Karpas-422 (cell line): ENCODE measurements at regions not wholly inside any gene's neighbourhood (a gene's known extent, or its start where the extent isn't known, plus 50 kb on each side); places are given as distances from the start of the nearest gene placed in this dataset.

Experiments used
- DNase-seq: peaks from one replicate; pipeline ENCODE4 v3.0.0-alpha.2; 2015
- H2AFZ ChIP-seq: fragments of 200-600 bp; sonication (generic); 2 replicates; pipeline ENCODE4 v1.6.1; 2014; ENCODE audit warnings: antibody characterized with exemption, low read length, mixed read lengths
- H3K27ac ChIP-seq: fragments of 200-600 bp; sonication (generic); 2 replicates; pipeline ENCODE4 v1.5.1; 2014; ENCODE audit warnings: mild to moderate bottlenecking, low read length, moderate library complexity
- H3K27me3 ChIP-seq: fragments of 200-600 bp; sonication (generic); 2 replicates; pipeline ENCODE4 v1.6.1; 2014; ENCODE audit warnings: low read length, mixed read lengths
- H3K36me3 ChIP-seq: fragments of 200-600 bp; sonication (generic); 2 replicates; pipeline ENCODE4 v1.6.1; 2014; ENCODE audit warnings: low read length, mixed read lengths; ENCODE audit not compliant: insufficient read depth
- H3K4me1 ChIP-seq: fragments of 200-600 bp; sonication (generic); 2 replicates; pipeline ENCODE4 v1.6.1; 2014; ENCODE audit warnings: mild to moderate bottlenecking, low read length, mixed read lengths
- H3K4me2 ChIP-seq: fragments of 200-600 bp; sonication (generic); 2 replicates; pipeline ENCODE4 v1.6.1; 2014; ENCODE audit warnings: low read length, low read depth, mild to moderate bottlenecking; ENCODE audit not compliant: poor library complexity, severe bottlenecking
- H3K4me3 ChIP-seq: fragments of 200-600 bp; sonication (generic); 2 replicates; pipeline ENCODE4 v1.5.1; 2014; ENCODE audit warnings: mild to moderate bottlenecking, antibody characterized with exemption, low read length, mixed read lengths
- H3K79me2 ChIP-seq: fragments of 200-600 bp; sonication (generic); 2 replicates; pipeline ENCODE4 v1.6.1; 2014; ENCODE audit warnings: mild to moderate bottlenecking, low read length, mixed read lengths
- H3K9ac ChIP-seq: fragments of 200-600 bp; sonication (generic); 2 replicates; pipeline ENCODE4 v1.6.0; 2014; ENCODE audit warnings: low read length
- H3K9me2 ChIP-seq: fragments of 200-600 bp; sonication (generic), shearing (Covaris generic); replicated peaks from 2 replicates; pipeline ENCODE4 v1.6.0; 2014; ENCODE audit warnings: mild to moderate bottlenecking, low read length, moderate library complexity; ENCODE audit not compliant: insufficient read depth
- H3K9me3 ChIP-seq: fragments of 300-700, 200-600 bp; sonication (generic); 2 replicates; pipeline ENCODE4 v1.6.1; 2014; ENCODE audit warnings: low read length, mixed read lengths
- H4K20me1 ChIP-seq: fragments of 200-600 bp; sonication (generic); 2 replicates; pipeline ENCODE4 v1.6.1; 2014; ENCODE audit warnings: mild to moderate bottlenecking, antibody characterized with exemption, low read length, low read depth; ENCODE audit not compliant: insufficient read depth

GRCh38 chr2:172229125-172229524 is 126.4 kb upstream of the DLX2 start:
- no peaks in the 10 kb centered on the region for H3K9me3 ChIP-seq
- H3K27me3 ChIP-seq: no peaks in the 10 kb centered on the region
- no peaks in the 10 kb centered on the region for H3K9me2 ChIP-seq
- no peak overlapping the region for H2AFZ ChIP-seq
- DNase-seq: no peak
- no peaks in the 10 kb centered on the region for H3K36me3 ChIP-seq
- no peak overlapping the region for H3K27ac ChIP-seq
- H3K79me2 ChIP-seq: no peaks in the 10 kb centered on the region
- no peak overlapping the region for H3K4me2 ChIP-seq
- H3K4me3 ChIP-seq: no peak overlapping the region
- no peaks in the 10 kb centered on the region for H4K20me1 ChIP-seq
- no peak overlapping the region for H3K9ac ChIP-seq
- no peaks in the 10 kb centered on the region for H3K4me1 ChIP-seq

- H3K9ac ChIP-seq: no peak overlapping the region
- H3K27me3 ChIP-seq: no peaks in the 10 kb centered on the region
- no peak overlapping the region for H3K4me2 ChIP-seq
- H2AFZ ChIP-seq: no peak overlapping the region
- H3K36me3 ChIP-seq: no peaks in the 10 kb centered on the region
- H3K79me2 ChIP-seq: no peaks in the 10 kb centered on the region
- H4K20me1 ChIP-seq: no peaks in the 10 kb centered on the region
- no peak overlapping the region for H3K27ac ChIP-seq
- H3K9me3 ChIP-seq: no peaks in the 10 kb centered on the region
- no peaks in the 10 kb centered on the region for H3K9me2 ChIP-seq
- H3K4me1 ChIP-seq: no peaks in the 10 kb centered on the region
- no peak for DNase-seq
- no peak overlapping the region for H3K4me3 ChIP-seq
Observed at GRCh38 chr2:172230332-172230888, 127.7 kb upstream of the DLX2 start.

- Histone ChIP-seq H3K9me2 (no peaks in the 10 kb centered on the region), H3K36me3 (no peaks in the 10 kb centered on the region), H3K4me2 (no peak overlapping the region), H3K9ac (no peak overlapping the region), H3K4me3 (no peak overlapping the region), H3K9me3 (no peaks in the 10 kb centered on the region), H3K27me3 (no peaks in the 10 kb centered on the region), H3K79me2 (no peaks in the 10 kb centered on the region), H3K4me1 (no peaks in the 10 kb centered on the region), H4K20me1 (no peaks in the 10 kb centered on the region), H2AFZ (no peak overlapping the region), H3K27ac (no peak overlapping the region)
- DNase-seq: no peak
Observed at GRCh38 chr2:172230889-172231401, 128.2 kb upstream of the DLX2 start.

GRCh38 chr2:172231508-172231907 is 128.8 kb upstream of the DLX2 start:
- no peak for DNase-seq
- H3K4me1 ChIP-seq: no peaks in the 10 kb centered on the region
- no peak overlapping the region for H3K4me3 ChIP-seq
- H3K36me3 ChIP-seq: no peaks in the 10 kb centered on the region
- no peaks in the 10 kb centered on the region for H4K20me1 ChIP-seq
- no peaks in the 10 kb centered on the region for H3K9me2 ChIP-seq
- H2AFZ ChIP-seq: no peak overlapping the region
- no peaks in the 10 kb centered on the region for H3K27me3 ChIP-seq
- no peaks in the 10 kb centered on the region for H3K79me2 ChIP-seq
- no peak overlapping the region for H3K9ac ChIP-seq
- no peaks in the 10 kb centered on the region for H3K9me3 ChIP-seq
- no peak overlapping the region for H3K4me2 ChIP-seq
- H3K27ac ChIP-seq: no peak overlapping the region

- no peak for DNase-seq
- Histone ChIP-seq H4K20me1 (no peaks in the 10 kb centered on the region), H3K9me3 (no peaks in the 10 kb centered on the region), H3K9ac (no peak overlapping the region), H3K79me2 (no peaks in the 10 kb centered on the region), H3K4me1 (no peaks in the 10 kb centered on the region), H3K27ac (no peak overlapping the region), H3K4me2 (no peak overlapping the region), H3K4me3 (no peak overlapping the region), H2AFZ (no peak overlapping the region), H3K9me2 (no peaks in the 10 kb centered on the region), H3K27me3 (no peaks in the 10 kb centered on the region), H3K36me3 (no peaks in the 10 kb centered on the region)
Observed at GRCh38 chr2:172232708-172233396, 130.2 kb upstream of the DLX2 start.

- H3K9me2 ChIP-seq: no peaks in the 10 kb centered on the region
- H4K20me1 ChIP-seq: no peaks in the 10 kb centered on the region
- no peak overlapping the region for H3K4me2 ChIP-seq
- H3K36me3 ChIP-seq: no peaks in the 10 kb centered on the region
- no peaks in the 10 kb centered on the region for H3K27me3 ChIP-seq
- no peaks in the 10 kb centered on the region for H3K4me1 ChIP-seq
- H3K79me2 ChIP-seq: no peaks in the 10 kb centered on the region
- H3K4me3 ChIP-seq: no peak overlapping the region
- H2AFZ ChIP-seq: no peak overlapping the region
- no peak overlapping the region for H3K9ac ChIP-seq
- no peaks in the 10 kb centered on the region for H3K9me3 ChIP-seq
- no peak overlapping the region for H3K27ac ChIP-seq
- no peak for DNase-seq
Observed at GRCh38 chr2:172233987-172234715, 131.5 kb upstream of the DLX2 start.

GRCh38 chr2:172234716-172235691 is 132.3 kb upstream of the DLX2 start:
- Histone ChIP-seq H3K9ac (no peak overlapping the region), H3K9me3 (no peaks in the 10 kb centered on the region), H2AFZ (no peak overlapping the region), H4K20me1 (no peaks in the 10 kb centered on the region), H3K9me2 (no peaks in the 10 kb centered on the region), H3K4me2 (no peak overlapping the region), H3K27ac (no peak overlapping the region), H3K27me3 (no peaks in the 10 kb centered on the region), H3K4me3 (no peak overlapping the region), H3K79me2 (no peaks in the 10 kb centered on the region), H3K36me3 (no peaks in the 10 kb centered on the region), H3K4me1 (no peaks in the 10 kb centered on the region)
- no peak for DNase-seq
